ENCODE measurements at regions not wholly inside any gene's neighbourhood (a gene's known extent, or its start where the extent isn't known, plus 50 kb on each side); places are given as distances from the start of the nearest gene placed in this dataset.

DNA sequence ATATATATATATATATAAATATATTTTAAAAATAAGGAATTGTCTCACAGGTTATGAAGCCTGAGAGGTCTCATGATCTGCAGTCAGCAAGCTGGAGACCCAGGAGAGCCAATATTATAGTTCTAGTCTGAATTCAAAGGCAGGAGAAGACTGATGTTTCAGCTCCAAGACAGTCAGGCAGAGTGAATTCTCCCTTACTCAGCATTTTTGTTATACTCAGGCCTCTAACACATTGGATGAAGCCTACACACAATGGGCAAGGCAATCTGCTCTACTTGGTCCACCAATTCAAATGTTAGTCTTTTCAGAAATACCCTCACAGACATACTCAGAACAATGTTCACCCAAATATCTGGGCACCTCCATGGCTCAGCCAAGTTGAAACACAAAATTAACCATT lies 157.2 kb downstream of the GOLIM4 start:
- TF ChIP-seq EZH2 (optimal IDR thresholded peaks at IDR 0.05; ENCODE audit: low read depth, low read length) (no peak), EZH2phosphoT487 (IDR thresholded peaks at IDR 0.05; ENCODE audit: low read length) (no peak)
- TF ChIP-seq, protein P1, sequence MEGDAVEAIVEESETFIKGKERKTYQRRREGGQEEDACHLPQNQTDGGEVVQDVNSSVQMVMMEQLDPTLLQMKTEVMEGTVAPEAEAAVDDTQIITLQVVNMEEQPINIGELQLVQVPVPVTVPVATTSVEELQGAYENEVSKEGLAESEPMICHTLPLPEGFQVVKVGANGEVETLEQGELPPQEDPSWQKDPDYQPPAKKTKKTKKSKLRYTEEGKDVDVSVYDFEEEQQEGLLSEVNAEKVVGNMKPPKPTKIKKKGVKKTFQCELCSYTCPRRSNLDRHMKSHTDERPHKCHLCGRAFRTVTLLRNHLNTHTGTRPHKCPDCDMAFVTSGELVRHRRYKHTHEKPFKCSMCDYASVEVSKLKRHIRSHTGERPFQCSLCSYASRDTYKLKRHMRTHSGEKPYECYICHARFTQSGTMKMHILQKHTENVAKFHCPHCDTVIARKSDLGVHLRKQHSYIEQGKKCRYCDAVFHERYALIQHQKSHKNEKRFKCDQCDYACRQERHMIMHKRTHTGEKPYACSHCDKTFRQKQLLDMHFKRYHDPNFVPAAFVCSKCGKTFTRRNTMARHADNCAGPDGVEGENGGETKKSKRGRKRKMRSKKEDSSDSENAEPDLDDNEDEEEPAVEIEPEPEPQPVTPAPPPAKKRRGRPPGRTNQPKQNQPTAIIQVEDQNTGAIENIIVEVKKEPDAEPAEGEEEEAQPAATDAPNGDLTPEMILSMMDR (IDR thresholded peaks at IDR 0.05; ENCODE audit: low read length): no peak
